ENCODE measurements at regions not wholly inside any gene's neighbourhood (a gene's known extent, or its start where the extent isn't known, plus 50 kb on each side); places are given as distances from the start of the nearest gene placed in this dataset.

DNA sequence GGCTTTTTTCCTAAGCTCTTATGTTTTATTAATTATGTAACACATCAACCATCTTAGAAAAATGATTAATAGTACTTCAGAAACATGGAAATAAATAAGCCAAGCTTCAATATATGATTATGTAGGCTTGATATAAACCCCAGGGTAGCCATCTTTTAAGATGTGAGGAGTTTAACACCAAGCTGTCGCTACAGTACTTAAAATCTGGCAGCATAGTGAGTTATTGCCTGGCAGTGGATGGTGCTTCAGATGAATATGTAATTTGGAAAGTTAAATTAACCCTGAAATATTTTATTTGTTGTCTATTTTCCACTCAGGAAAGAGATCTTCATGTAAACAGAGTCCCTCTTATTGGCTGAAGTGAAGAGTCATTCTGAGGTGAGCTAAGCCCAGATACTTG lies 339.0 kb upstream of the ZFP64 start:
- TF ChIP-seq RAD21 (IDR thresholded peaks at IDR 0.05; ENCODE audit: low read length) (no peak), MXI1 (IDR thresholded peaks at IDR 0.05; ENCODE audit: borderline replicate concordance, low read depth, low read length) (no peak), POLR2A (IDR thresholded peaks at IDR 0.05; ENCODE audit: low read depth, low read length) (no peak), RFX5 (IDR thresholded peaks at IDR 0.05; ENCODE audit: low read depth, low read length) (no peak), FOS (IDR thresholded peaks at IDR 0.05; ENCODE audit: low read depth, low read length) (no peak), CEBPB (IDR thresholded peaks at IDR 0.05; ENCODE audit: low read depth, low read length) (no peak), RCOR1 (IDR thresholded peaks at IDR 0.05; ENCODE audit: insufficient replicate concordance, low read length) (no peak), MAZ (IDR thresholded peaks at IDR 0.05; ENCODE audit: borderline replicate concordance, low read depth, low read length) (no peak), NFE2L2 (IDR thresholded peaks at IDR 0.05; ENCODE audit: low read depth, low read length) (no peak)
- TF ChIP-seq, protein P1, sequence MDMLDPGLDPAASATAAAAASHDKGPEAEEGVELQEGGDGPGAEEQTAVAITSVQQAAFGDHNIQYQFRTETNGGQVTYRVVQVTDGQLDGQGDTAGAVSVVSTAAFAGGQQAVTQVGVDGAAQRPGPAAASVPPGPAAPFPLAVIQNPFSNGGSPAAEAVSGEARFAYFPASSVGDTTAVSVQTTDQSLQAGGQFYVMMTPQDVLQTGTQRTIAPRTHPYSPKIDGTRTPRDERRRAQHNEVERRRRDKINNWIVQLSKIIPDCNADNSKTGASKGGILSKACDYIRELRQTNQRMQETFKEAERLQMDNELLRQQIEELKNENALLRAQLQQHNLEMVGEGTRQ (IDR thresholded peaks at IDR 0.05; ENCODE audit: low read depth, low read length) = no peak
- TF ChIP-seq, protein P2, sequence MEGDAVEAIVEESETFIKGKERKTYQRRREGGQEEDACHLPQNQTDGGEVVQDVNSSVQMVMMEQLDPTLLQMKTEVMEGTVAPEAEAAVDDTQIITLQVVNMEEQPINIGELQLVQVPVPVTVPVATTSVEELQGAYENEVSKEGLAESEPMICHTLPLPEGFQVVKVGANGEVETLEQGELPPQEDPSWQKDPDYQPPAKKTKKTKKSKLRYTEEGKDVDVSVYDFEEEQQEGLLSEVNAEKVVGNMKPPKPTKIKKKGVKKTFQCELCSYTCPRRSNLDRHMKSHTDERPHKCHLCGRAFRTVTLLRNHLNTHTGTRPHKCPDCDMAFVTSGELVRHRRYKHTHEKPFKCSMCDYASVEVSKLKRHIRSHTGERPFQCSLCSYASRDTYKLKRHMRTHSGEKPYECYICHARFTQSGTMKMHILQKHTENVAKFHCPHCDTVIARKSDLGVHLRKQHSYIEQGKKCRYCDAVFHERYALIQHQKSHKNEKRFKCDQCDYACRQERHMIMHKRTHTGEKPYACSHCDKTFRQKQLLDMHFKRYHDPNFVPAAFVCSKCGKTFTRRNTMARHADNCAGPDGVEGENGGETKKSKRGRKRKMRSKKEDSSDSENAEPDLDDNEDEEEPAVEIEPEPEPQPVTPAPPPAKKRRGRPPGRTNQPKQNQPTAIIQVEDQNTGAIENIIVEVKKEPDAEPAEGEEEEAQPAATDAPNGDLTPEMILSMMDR (conservative IDR thresholded peaks at IDR 0.05; ENCODE audit: low read depth, low read length) = no peak
- TF ChIP-seq, protein P3, sequence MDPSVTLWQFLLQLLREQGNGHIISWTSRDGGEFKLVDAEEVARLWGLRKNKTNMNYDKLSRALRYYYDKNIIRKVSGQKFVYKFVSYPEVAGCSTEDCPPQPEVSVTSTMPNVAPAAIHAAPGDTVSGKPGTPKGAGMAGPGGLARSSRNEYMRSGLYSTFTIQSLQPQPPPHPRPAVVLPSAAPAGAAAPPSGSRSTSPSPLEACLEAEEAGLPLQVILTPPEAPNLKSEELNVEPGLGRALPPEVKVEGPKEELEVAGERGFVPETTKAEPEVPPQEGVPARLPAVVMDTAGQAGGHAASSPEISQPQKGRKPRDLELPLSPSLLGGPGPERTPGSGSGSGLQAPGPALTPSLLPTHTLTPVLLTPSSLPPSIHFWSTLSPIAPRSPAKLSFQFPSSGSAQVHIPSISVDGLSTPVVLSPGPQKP (IDR thresholded peaks at IDR 0.05; ENCODE audit: borderline replicate concordance, low read depth, low read length) = no peak

Measured in IMR-90 (cell line).